NT2/D1 (cell line): ENCODE measurements at regions not wholly inside any gene's neighbourhood (a gene's known extent, or its start where the extent isn't known, plus 50 kb on each side); places are given as distances from the start of the nearest gene placed in this dataset.

Experiments
- DNase-seq: peaks from one replicate; pipeline ENCODE4 v3.0.0-alpha.2; 2011; ENCODE audit warnings: low read depth, low spot score
- H3K27me3 ChIP-seq: 2 replicates; pipeline ENCODE4 v1.6.0; 2011; ENCODE audit warnings: mild to moderate bottlenecking; ENCODE audit not compliant: insufficient read length, insufficient read depth
- H3K36me3 ChIP-seq: 2 replicates; pipeline ENCODE4 v1.6.1; 2011; ENCODE audit warnings: mild to moderate bottlenecking, low read length, mixed read lengths; ENCODE audit not compliant: insufficient read depth, insufficient read length
- H3K4me1 ChIP-seq: 2 replicates; pipeline ENCODE4 v1.5.1; 2011; ENCODE audit not compliant: insufficient read depth, insufficient read length
- H3K4me3 ChIP-seq: 2 replicates; pipeline ENCODE4 v1.5.1; 2011; ENCODE audit warnings: low read depth; ENCODE audit not compliant: insufficient read length
- H3K9ac ChIP-seq: 2 replicates; pipeline ENCODE4 v1.6.0; 2011; ENCODE audit warnings: low read depth; ENCODE audit not compliant: insufficient read length
- H3K9me3 ChIP-seq: 2 replicates; pipeline ENCODE4 v1.5.1; 2011; ENCODE audit warnings: mild to moderate bottlenecking, low read length; ENCODE audit not compliant: insufficient read depth
- SUZ12 ChIP-seq: IDR thresholded peaks from 2 replicates; pipeline ENCODE4 v1.6.1; 2011; ENCODE audit not compliant: insufficient read length, insufficient read depth; ENCODE audit errors: extremely low read depth
- YY1 ChIP-seq: IDR thresholded peaks from 2 replicates; pipeline ENCODE4 v1.6.1; 2011; ENCODE audit not compliant: insufficient read length, insufficient read depth
- ZNF274 ChIP-seq: IDR thresholded peaks from 2 replicates; pipeline ENCODE4 v1.6.1; 2011; ENCODE audit warnings: mild to moderate bottlenecking, low read depth, low read length

DNA sequence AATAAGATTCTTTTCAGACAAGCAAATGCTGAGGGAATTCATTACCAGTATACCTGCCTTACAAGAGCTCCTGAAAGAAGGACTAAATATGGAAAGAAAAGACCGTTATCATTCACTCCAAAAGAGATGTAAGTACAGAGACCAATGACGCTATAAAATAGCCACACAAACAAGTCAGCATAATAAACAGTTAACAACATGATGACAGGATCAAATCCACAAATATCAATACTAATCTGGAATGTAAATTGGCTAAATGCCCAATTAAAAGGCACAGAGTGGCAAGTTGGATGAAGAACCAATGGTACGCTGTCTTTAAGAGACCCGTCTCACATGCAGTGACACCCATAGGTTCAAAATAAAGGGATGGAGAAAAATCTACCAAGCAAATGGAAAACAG is 349.6 kb upstream of the MPDZ start:
- H3K9me3 ChIP-seq: no peaks in the 10 kb centered on the region
- H3K27me3 ChIP-seq: no peaks in the 10 kb centered on the region
- H3K4me1 ChIP-seq: no peaks in the 10 kb centered on the region
- H3K4me3 ChIP-seq: no peak overlapping the region
- no peaks in the 10 kb centered on the region for H3K36me3 ChIP-seq
- no peak for DNase-seq
- no peak overlapping the region for H3K9ac ChIP-seq
- TF ChIP-seq SUZ12 (no peak), ZNF274 (no peak), YY1 (no peak)

DNA sequence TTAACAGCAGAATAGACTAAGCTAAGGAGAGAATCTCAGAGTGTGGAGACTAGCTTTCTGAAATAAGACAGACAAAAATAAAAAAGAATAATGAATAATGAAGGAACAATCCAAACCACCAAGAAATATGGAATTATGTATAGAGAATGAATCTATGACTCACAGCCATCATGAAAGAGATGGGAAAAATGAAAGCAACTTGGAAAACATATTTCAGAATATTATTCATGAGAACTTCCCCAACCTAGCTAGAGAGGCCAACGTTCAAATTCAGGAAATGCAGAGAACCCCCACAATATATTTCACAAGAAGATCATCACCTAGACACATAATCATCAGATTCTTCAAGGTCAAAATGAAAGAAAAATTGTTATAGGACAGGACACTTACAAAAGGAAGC is 349.0 kb upstream of the MPDZ start:
- H3K4me3 ChIP-seq: no peak overlapping the region
- no peaks in the 10 kb centered on the region for H3K36me3 ChIP-seq
- H3K9me3 ChIP-seq: no peaks in the 10 kb centered on the region
- no peak for TF ChIP-seq YY1
- no peak for TF ChIP-seq ZNF274
- TF ChIP-seq SUZ12: no peak
- H3K27me3 ChIP-seq: no peaks in the 10 kb centered on the region
- H3K4me1 ChIP-seq: no peaks in the 10 kb centered on the region
- no peak overlapping the region for H3K9ac ChIP-seq
- no peak for DNase-seq

- Histone ChIP-seq H3K4me1 (no peaks in the 10 kb centered on the region), H3K9ac (no peak overlapping the region), H3K36me3 (no peaks in the 10 kb centered on the region), H3K9me3 (no peaks in the 10 kb centered on the region), H3K27me3 (no peaks in the 10 kb centered on the region), H3K4me3 (no peak overlapping the region)
- TF ChIP-seq YY1 (no peak), SUZ12 (no peak), ZNF274 (no peak)
- no peak for DNase-seq
Observed at GRCh38 chr9:13627502-13627901, 348.0 kb upstream of the MPDZ start.

DNA sequence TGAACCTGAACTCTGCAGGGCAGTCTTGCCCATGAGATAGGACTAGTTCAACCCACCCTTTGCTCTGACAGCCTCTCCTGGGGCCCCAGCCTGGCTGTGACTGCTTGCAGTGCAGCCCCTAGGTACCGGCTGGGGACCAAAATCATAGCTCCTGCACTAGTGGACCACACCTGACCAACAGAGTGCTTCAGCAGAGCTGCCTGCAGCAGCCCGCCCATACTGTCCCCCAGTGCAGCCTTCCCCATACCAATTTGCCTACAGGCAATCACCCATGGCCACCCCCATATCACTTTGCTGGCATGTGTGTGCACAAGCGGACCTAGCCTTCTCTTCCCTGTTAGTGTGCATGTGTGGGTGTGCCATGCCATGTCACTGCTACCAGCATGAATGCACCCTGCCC is 347.6 kb upstream of the MPDZ start:
- TF ChIP-seq YY1: no peak
- no peak overlapping the region for H3K4me3 ChIP-seq
- no peaks in the 10 kb centered on the region for H3K27me3 ChIP-seq
- no peaks in the 10 kb centered on the region for H3K36me3 ChIP-seq
- H3K9ac ChIP-seq: no peak overlapping the region
- H3K9me3 ChIP-seq: no peaks in the 10 kb centered on the region
- H3K4me1 ChIP-seq: no peaks in the 10 kb centered on the region
- DNase-seq: no peak

GRCh38 chr9:13626601-13627000 is 347.1 kb upstream of the MPDZ start:
- no peak overlapping the region for H3K9ac ChIP-seq
- H3K27me3 ChIP-seq: no peaks in the 10 kb centered on the region
- TF ChIP-seq SUZ12 (no peak), ZNF274 (no peak), YY1 (no peak)
- H3K4me3 ChIP-seq: no peak overlapping the region
- no peaks in the 10 kb centered on the region for H3K9me3 ChIP-seq
- no peak for DNase-seq
- H3K4me1 ChIP-seq: no peaks in the 10 kb centered on the region
- no peaks in the 10 kb centered on the region for H3K36me3 ChIP-seq

GRCh38 chr9:13621872-13622564 is 342.5 kb upstream of the MPDZ start:
- Histone ChIP-seq H3K9me3 (no peaks in the 10 kb centered on the region), H3K4me3 (no peak overlapping the region), H3K27me3 (no peaks in the 10 kb centered on the region), H3K36me3 (no peaks in the 10 kb centered on the region), H3K4me1 (no peaks in the 10 kb centered on the region), H3K9ac (no peak overlapping the region)
- no peak for TF ChIP-seq SUZ12
- TF ChIP-seq ZNF274: no peak
- TF ChIP-seq YY1: no peak
- no peak for DNase-seq

GRCh38 chr9:13616491-13617035 is 337.1 kb upstream of the MPDZ start:
- Histone ChIP-seq H3K4me3 (no peak overlapping the region), H3K9ac (no peak overlapping the region), H3K9me3 (no peaks in the 10 kb centered on the region), H3K4me1 (no peaks in the 10 kb centered on the region), H3K27me3 (no peaks in the 10 kb centered on the region), H3K36me3 (no peaks in the 10 kb centered on the region)
- TF ChIP-seq SUZ12 (no peak), ZNF274 (no peak), YY1 (no peak)
- no peak for DNase-seq
